H1 (cell line): ENCODE measurements at regions not wholly inside any gene's neighbourhood (a gene's known extent, or its start where the extent isn't known, plus 50 kb on each side); places are given as distances from the start of the nearest gene placed in this dataset.

ENCODE experiments used
- CTBP2 ChIP-seq: IDR thresholded peaks from 2 replicates; pipeline ENCODE4 v1.7.0; 2011; ENCODE audit warnings: borderline replicate concordance, mild to moderate bottlenecking, moderate library complexity, mixed read lengths, low read length; ENCODE audit not compliant: insufficient read depth, insufficient read length
- GABPA ChIP-seq: IDR thresholded peaks from 2 replicates; pipeline ENCODE4 v1.6.1; 2011; ENCODE audit warnings: mild to moderate bottlenecking, low read length, moderate library complexity, borderline replicate concordance; ENCODE audit not compliant: insufficient read depth
- NRF1 ChIP-seq: IDR thresholded peaks from 2 replicates; pipeline ENCODE4 v1.6.1; 2011; ENCODE audit warnings: mild to moderate bottlenecking, low read depth, low read length, improper control_type of control experiment
- TEAD4 ChIP-seq: IDR thresholded peaks from 2 replicates; pipeline ENCODE4 v1.6.1; 2012; ENCODE audit warnings: low read depth, low read length, inconsistent platforms, mixed read lengths

DNA sequence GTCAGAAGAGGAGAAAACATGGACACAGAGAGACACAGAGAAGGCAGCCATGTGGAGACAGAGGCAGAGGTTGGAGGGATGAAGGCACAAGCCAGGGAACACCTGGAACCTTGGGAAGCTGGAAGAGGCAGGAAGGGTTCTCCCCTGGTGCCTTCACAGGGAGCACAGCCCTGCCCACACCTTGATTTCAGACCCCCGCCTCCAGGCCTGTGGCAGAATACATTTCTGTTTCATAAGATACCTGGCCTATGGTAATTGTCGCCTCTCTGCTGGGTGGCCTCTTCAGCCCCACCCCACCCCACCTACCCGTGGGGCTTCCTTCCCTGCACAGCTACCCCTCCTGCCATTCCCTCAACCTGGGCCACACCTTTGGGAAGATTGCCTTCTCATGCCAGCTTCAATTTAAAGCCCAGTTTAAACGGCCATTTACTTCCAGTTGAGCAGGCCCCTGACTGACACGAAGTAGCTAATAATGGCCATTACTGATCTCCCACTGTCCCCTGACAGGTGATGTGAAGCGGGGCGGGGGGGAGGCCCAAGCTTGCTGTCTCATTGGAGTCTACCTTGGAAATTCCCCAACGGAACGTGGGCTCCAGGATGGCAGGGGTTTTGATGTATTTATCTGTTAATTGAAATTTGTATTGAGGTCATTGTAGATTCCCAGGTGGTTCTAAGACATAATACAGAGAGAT is 291.7 kb upstream of the FOXF1 start (continued):
- no peak for TF ChIP-seq NRF1
- TF ChIP-seq CTBP2: no peak
- TF ChIP-seq GABPA: no peak
- TF ChIP-seq TEAD4: no peak
